Right cardiac atrium (tissue), 5 donors: ENCODE measurements at regions not wholly inside any gene's neighbourhood (a gene's known extent, or its start where the extent isn't known, plus 50 kb on each side); places are given as distances from the start of the nearest gene placed in this dataset.
A peak's percentile ranks its signal among the peaks of the same experiment; 100 is the strongest.
"Not testable (repeated sequence)": the region's sequence is repeated elsewhere in the genome, so short reads cannot be mapped to it uniquely, and the experiment has no call there.

Experiments used
- ATAC-seq, 2 donors: fragments of 200-7000 bp; cut with Tn5 transposase; one replicate each; pipeline versions ENCODE4 v1.8.0 to v1.9.1; 2020; ENCODE audit warnings: moderate library complexity in 2 of 2, mild to moderate bottlenecking in 1 of 2
- DNase-seq, 3 donors: peaks; one replicate each; pipeline ENCODE4 v3.0.0-alpha.2; 2020
- H3K27ac ChIP-seq: one replicate; pipeline ENCODE4 v1.5.1; 2013; ENCODE audit warnings: mild to moderate bottlenecking, low read length, control low read depth, moderate library complexity
- H3K27me3 ChIP-seq: one replicate; pipeline ENCODE4 v1.6.1; 2013; ENCODE audit not compliant: control insufficient read depth, insufficient read depth
- H3K4me1 ChIP-seq: one replicate; pipeline ENCODE4 v1.6.1; 2013; ENCODE audit warnings: low read length; ENCODE audit not compliant: control insufficient read depth, insufficient read depth
- H3K4me3 ChIP-seq: one replicate; pipeline ENCODE4 v1.5.1; 2013; ENCODE audit warnings: low read length, control low read depth
- H3K9me3 ChIP-seq: one replicate; pipeline ENCODE4 v1.6.1; 2013; ENCODE audit warnings: low read length; ENCODE audit not compliant: control insufficient read depth
- WGBS: extraction: QIAGEN DNeasy Blood & Tissue Kit; methylation state at CpG from one replicate; pipeline ENCODE4 v1.1.7; 2013; 5-methylcytosine and 5-hydroxymethylcytosine counted together
- intact Hi-C, 4 donors: fragments of 100-400 bp; cut with DNase I; formaldehyde crosslinking; loops; one replicate each; pipeline versions ENCODE4 v1.11.0 to v1.14.0; 2022 to 2023
- donor health status: healthy with polysubstance abuse.
- donor health status: DM: no; HTN: yes; CAD: no.
- donor health status: DM: no; HTN: no; CAD: no.
- donor health status: DM: no; HTN: yes; CAD: no; lungs with severe emphysema.
- donor health status: DM: yes; HTN: yes; CAD: no.

DNA sequence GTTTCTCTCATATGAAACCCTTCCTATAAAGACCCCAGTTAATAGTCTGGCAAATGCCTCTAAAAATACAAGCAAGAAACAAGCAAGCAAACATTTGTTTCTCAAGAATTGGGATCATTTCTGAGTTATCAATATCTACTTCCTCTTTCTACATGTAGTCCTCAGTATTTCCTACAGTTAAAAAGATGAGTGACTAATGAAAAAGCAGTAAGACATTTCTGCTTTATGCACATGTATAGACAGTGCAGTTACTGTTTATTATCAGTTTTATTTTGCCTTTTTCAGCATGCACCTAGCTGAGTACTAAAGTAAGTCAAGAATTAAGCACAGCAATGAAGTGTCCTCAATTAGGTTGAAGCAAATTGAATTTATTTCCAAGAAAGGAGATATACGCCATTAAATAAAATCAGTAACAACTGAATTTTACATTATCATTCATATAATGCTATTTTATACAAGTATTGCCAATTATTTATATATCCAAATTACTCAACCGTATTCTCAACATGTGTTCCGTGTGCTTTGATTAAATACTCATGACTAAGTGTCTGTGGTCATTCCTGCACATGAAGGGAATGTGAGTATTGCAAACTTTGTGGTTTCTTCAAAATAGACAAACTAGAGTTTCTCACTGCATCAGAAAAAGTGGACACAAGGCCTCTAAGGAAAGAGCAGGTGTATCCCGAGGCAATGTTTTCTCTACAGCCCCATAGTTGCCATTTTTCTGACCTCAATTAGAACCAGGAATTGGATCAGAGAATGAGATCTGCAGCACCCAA lies 159.3 kb upstream of the MARCKS start:
- H3K9me3 ChIP-seq: no peaks in the 10 kb centered on the region
- H3K27ac ChIP-seq: no peak overlapping the region
- no peak for ATAC-seq
- intact Hi-C loops: no loop called here
- no peaks in the 10 kb centered on the region for H3K4me1 ChIP-seq
- 88% methylated on average over 4 of the region's 4 CpGs for WGBS
- no peaks in the 10 kb centered on the region for H3K27me3 ChIP-seq
- H3K4me3 ChIP-seq: no peak overlapping the region
- DNase-seq: no peak

DNA sequence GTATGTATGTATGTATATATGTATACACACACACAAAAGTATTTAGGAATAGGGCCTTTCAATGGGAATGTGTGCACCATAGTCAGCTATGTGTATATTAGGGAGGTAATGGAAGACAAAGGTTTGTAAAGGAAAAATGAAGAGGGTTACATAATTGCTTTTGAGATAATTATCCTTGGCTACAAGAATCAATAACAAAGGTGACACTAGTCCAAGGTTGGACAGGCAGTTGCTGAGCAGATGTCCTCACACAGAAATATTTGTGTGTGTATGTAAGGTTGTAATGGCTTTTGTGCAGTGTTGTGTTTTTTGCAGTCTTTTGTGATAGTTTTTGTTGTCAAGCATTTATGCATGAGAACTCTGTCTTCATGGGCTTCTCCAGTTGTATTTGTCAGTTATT lies 157.9 kb upstream of the MARCKS start:
- Histone ChIP-seq H3K27ac (no peak overlapping the region), H3K27me3 (no peaks in the 10 kb centered on the region), H3K4me1 (no peaks in the 10 kb centered on the region), H3K9me3 (no peaks in the 10 kb centered on the region), H3K4me3 (no peak overlapping the region)
- ATAC-seq (no peak), DNase-seq (no peak)
- intact Hi-C loops: no loop called here

DNA sequence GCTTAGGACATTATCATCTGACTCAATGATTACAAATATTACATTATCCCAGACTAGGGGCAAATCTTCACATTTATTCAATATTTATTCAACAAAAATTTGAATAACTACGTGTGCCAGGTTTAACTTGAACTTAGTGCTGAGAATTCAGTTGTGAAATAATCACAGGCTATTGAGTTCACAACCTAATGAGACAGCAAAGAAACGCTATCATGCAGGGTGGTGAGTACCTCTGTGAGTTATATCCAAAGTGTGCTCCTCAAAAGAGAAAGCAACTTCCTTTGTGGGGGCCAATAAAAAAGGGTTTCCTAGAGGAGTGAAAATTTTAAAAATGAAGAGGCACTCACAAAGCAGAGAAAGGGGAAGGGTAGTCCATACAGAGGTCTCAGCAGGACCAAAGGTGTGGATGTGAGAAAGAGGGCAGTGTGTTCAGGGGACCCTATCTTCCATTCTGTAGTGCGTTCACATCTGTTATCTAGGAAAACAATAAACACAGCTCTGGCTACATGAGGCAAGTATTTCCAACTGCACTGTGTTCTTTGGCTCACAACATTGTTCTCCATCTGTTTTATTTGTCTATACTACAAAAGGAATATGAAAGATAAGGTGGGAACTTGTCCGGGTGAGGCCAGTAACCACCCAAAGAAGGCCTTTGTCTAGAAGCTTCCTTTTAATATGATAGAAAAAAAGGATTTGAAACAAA lies 155.4 kb upstream of the MARCKS start:
- no peak for DNase-seq
- ATAC-seq: peak; percentile 66 to 96
- WGBS: 54% methylated on average over 4 of the region's 4 CpGs
- no peak overlapping the region for H3K4me3 ChIP-seq
- H3K27me3 ChIP-seq: no peaks in the 10 kb centered on the region
- H3K4me1 ChIP-seq: no peaks in the 10 kb centered on the region
- no peaks in the 10 kb centered on the region for H3K9me3 ChIP-seq
- intact Hi-C loops: no loop called here
- no peak overlapping the region for H3K27ac ChIP-seq

DNA sequence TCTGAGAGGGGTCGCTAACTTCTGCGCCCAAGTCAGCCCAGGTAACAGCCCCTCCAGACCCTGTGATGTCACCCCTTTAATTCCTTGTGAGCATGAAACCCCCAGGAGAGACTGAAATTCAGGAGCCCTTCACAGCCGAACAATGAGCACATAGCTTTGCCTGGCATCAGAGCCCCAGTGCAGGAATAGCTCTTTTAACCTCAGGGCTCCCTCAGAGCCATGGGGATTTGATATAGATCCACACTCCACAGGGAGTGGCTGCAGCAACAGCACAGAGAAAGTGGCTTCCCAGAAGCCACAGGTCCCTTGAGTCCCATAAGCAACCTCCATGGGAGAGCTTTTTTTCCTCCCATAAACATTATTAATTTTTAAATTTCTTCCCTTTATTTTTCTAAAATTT lies 150.0 kb upstream of the MARCKS start:
- ATAC-seq: no peak
- whole genome bisulfite sequencing: 80% methylated on average over 3 of the region's 3 CpGs
- no peak for DNase-seq
- Histone ChIP-seq H3K9me3 (no peaks in the 10 kb centered on the region), H3K27me3 (no peaks in the 10 kb centered on the region), H3K4me1 (no peaks in the 10 kb centered on the region), H3K4me3 (no peak overlapping the region), H3K27ac (no peak overlapping the region)
- intact Hi-C loops: no loop called here

DNA sequence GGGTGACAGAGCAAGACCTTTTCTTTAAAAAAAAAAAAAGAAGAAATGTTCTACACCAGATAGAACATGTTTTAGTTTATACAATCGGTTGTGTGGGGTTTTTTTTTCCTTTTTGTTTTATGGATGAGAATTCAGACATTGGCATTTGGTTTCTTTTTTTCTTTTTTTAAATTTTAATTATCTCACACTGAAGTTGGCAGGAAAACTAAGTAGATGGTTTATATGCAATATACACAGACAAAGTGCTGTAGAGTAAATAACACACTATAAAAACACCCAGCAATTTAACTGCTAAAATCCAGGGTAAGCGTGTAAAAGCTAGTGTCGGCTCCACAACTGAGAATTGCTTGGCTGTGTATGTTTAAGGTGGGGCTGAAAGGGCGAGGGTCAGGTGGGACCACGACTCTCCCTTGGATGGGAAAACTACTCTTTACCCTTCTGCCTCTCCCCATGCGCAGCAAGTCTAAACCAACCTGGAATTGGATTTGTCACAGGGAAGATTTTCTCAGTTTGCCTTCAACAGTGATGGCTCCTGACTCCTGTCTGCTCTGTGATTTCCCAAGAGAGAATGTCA lies 147.1 kb upstream of the MARCKS start:
- DNase-seq (no peak), ATAC-seq (peak in 1 of 2 donors; percentile 36)
- H3K27me3 ChIP-seq: no peaks in the 10 kb centered on the region
- intact Hi-C loops: no loop called here
- no peak overlapping the region for H3K27ac ChIP-seq
- H3K4me3 ChIP-seq: no peak overlapping the region
- WGBS: 86% methylated on average over 6 of the region's 6 CpGs
- no peaks in the 10 kb centered on the region for H3K4me1 ChIP-seq
- H3K9me3 ChIP-seq: no peaks in the 10 kb centered on the region

DNA sequence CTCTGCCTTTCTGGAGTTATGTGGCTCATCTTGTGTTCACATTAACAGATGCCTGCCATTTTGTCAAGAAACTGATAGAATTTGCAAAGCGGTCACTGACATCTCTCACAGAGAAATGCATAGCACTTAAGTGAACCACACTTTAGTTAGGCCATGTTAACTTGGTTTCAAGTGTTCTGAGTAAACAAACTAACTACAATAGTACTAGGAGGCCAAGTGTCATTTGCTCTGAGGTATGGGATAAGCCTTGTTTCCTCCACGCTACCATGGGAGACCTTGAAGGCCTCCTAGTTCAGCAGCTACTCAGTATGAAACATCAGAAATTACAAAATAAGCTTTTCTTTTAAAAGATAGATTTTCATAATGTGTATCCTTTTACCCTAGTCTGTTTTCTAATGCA lies 143.5 kb upstream of the MARCKS start:
- Histone ChIP-seq H3K4me1 (no peaks in the 10 kb centered on the region), H3K27ac (no peak overlapping the region)
- intact Hi-C loops: no loop called here

DNA sequence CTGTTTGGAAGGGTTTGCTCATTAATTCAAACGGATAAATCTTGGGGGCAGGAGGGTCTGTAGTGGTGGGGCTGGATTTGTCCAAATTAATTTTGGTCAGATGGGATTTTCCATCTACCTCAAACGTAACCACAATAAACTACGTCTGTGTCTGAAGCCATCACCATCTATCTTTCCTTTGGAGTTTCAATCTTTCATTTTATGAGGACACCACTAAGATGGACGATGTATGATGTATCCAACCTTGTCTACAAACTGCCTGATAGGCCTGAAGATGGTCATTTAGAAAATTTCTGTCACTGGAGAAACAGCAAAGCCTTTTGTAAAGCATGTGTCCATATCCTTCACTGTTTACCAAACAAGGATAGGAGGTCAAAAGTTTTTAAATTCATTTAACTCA lies 138.6 kb upstream of the MARCKS start:
- Histone ChIP-seq H3K9me3 (no peaks in the 10 kb centered on the region), H3K4me3 (no peak overlapping the region), H3K4me1 (peaks cover 2% of the 10 kb centered on the region), H3K27ac (no peak overlapping the region), H3K27me3 (no peaks in the 10 kb centered on the region)
- ATAC-seq (no peak), DNase-seq (no peak)
- intact Hi-C loops: no loop called here
- 85% methylated on average over 4 of the region's 4 CpGs for WGBS

More for the DNA sequence above, 143.5 kb upstream of the MARCKS start:
- WGBS: 97% methylated on average over 2 of the region's 2 CpGs
- DNase-seq (no peak), ATAC-seq (no peak)
- no peaks in the 10 kb centered on the region for H3K9me3 ChIP-seq
- H3K27me3 ChIP-seq: no peaks in the 10 kb centered on the region
- no peak overlapping the region for H3K4me3 ChIP-seq

DNA sequence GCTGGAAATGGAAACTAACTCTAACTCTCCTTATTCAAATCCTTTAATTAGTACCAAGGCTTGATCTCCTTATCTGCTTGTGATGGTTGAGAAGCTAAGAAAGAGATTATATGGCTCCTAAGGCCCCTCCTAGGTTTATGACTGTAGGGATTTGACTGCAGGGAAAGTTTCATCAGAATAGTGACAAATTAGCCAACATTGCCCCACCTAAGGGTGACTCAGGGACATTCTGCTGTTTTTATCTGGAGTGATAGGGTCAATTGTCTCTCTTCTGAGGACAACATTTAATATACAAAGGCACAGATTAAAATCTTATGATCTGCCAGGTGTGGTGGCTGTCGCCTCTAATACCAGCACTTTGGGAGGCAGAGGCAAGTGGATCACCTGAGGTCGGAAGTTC lies 138.1 kb upstream of the MARCKS start:
- H3K4me1 ChIP-seq: peaks cover 2% of the 10 kb centered on the region
- DNase-seq (no peak), ATAC-seq (no peak)
- no peak overlapping the region for H3K4me3 ChIP-seq
- intact Hi-C loops: no loop called here
- no peak overlapping the region for H3K27ac ChIP-seq
- H3K9me3 ChIP-seq: no peaks in the 10 kb centered on the region
- H3K27me3 ChIP-seq: no peaks in the 10 kb centered on the region
- 95% methylated on average over 2 of the region's 2 CpGs for whole genome bisulfite sequencing

DNA sequence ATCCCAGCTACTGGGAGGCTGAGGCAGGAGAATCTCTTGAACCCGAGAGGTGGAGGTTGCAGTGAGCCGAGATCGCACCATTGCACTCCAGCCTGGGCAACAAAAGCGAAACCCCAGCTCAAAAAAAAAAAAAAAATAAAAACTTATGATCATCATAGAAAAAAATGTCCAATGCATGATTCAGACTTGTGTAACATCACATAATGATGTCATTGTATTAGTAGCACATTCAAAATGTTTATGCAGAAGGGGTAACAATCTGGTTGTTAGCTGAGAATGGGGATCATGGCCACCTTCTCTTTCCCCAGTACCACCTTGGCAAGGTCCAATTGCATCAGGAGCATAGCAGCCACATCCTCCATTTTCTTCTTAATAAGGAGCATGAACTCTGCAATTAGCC lies 137.6 kb upstream of the MARCKS start:
- 95% methylated on average over 4 of the region's 4 CpGs for WGBS
- no peaks in the 10 kb centered on the region for H3K9me3 ChIP-seq
- intact Hi-C loops: no loop called here
- DNase-seq (no peak), ATAC-seq (no peak)
- H3K4me1 ChIP-seq: peaks cover 2% of the 10 kb centered on the region
- no peaks in the 10 kb centered on the region for H3K27me3 ChIP-seq
- no peak overlapping the region for H3K4me3 ChIP-seq
- no peak overlapping the region for H3K27ac ChIP-seq

DNA sequence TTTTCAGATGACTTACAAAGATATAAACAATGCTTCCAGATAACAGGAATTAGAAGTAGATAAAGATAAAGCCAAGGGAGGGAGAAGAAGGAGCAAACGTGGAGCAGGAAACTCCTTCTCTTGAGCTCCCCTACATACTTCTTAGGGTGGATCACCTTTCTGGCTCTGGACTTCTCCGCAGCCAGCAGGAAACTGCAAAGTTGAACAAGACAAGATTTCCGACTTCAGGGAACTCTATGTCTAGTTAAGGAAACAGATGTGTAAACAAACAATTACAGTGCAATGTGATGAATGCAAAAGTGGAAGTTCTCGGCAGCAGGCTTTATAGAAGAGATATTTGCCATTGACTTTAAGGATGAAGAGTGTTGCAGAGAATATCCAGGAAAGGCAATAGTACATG lies 134.0 kb upstream of the MARCKS start:
- Histone ChIP-seq H3K9me3 (no peaks in the 10 kb centered on the region), H3K4me3 (no peak overlapping the region), H3K27me3 (no peaks in the 10 kb centered on the region), H3K27ac (no peak overlapping the region), H3K4me1 (peaks cover 2% of the 10 kb centered on the region)
- intact Hi-C loops: no loop called here
- no peak for ATAC-seq
- DNase-seq: no peak
- WGBS: 29% methylated on average over 4 of the region's 4 CpGs

DNA sequence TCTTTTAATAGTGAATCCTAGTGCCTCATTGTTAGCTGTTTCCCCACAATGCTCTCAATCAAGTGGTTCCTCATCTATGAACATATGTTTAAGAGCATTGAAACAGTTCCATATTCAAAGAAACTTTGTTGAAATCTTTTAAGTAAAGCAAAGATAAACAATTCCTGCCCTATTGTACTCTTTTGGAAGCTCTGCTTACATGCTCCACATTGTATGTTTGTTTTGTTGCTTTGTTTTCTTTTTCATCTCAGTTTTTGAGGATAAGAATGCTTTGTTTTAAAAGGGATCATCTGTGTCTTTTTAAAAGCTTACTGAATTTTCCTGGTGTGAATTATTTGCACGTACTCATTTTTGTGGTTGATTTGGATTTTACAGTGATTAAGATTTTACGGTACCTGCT lies 132.2 kb upstream of the MARCKS start:
- H3K4me3 ChIP-seq, H3K27me3 ChIP-seq, H3K27ac ChIP-seq, DNase-seq, H3K4me1 ChIP-seq, H3K9me3 ChIP-seq, intact Hi-C loops, ATAC-seq: not testable (repeated sequence)
- WGBS: 84% methylated on average over 2 of the region's 2 CpGs
